GM23248 (cell line): ENCODE measurements at regions not wholly inside any gene's neighbourhood (a gene's known extent, or its start where the extent isn't known, plus 50 kb on each side); places are given as distances from the start of the nearest gene placed in this dataset.

ENCODE experiments used
- EZH2 ChIP-seq: fragments of 200-600 bp; sonication (generic); IDR thresholded peaks from 2 replicates; pipeline ENCODE4 v1.6.1; 2018; ENCODE audit warnings: antibody characterized with exemption, mild to moderate bottlenecking; ENCODE audit not compliant: insufficient read depth, poor library complexity, severe bottlenecking
- EZH2phosphoT487 ChIP-seq: fragments of 200-600 bp; sonication (generic); IDR thresholded peaks from 2 replicates; pipeline ENCODE4 v1.6.1; 2018; ENCODE audit warnings: antibody characterized with exemption, moderate library complexity, mild to moderate bottlenecking, low read depth; ENCODE audit not compliant: insufficient read depth

- TF ChIP-seq EZH2 (no peak), EZH2phosphoT487 (no peak)
These were observed 517.8 kb downstream of the IRX1 start for GRCh38 chr5:4113426-4113825.
